A549 (cell line): ENCODE measurements at regions not wholly inside any gene's neighbourhood (a gene's known extent, or its start where the extent isn't known, plus 50 kb on each side); places are given as distances from the start of the nearest gene placed in this dataset.

ENCODE experiments used
- ATAC-seq, 2 experiments: fragments of 200-7000 bp in 1 of 2; fragments of >200 bp in 1 of 2; cut with Nextera tagmentation in 1 of 2; cut with Tn5 transposase in 1 of 2; 3 replicates each; pipeline versions ENCODE4 v1.8.0 to v1.9.1; 2018 to 2020; ENCODE audit warnings: mild to moderate bottlenecking in 1 of 2, moderate library complexity in 1 of 2
- CTCF ChIA-PET: fragments of 300-600 bp; sonication (Branson Sonifier 250); formaldehyde crosslinking; extraction: SDS; loops from one replicate; lab custom pipeline; 2021; ENCODE audit warnings: antibody characterized with exemption, inconsistent platforms; lab: Yijun Ruan, JAX
- POLR2A ChIA-PET: fragments of 350-600 bp; formaldehyde crosslinking; extraction: SDS; loops from one replicate; lab custom pipeline; 2021; ENCODE audit warnings: antibody characterized with exemption, inconsistent platforms; lab: Yijun Ruan, JAX
- DNase-seq, 2 experiments: peaks; one replicate each; pipeline versions ENCODE4 v3.0.0 to v3.0.0-alpha.2; 2011 to 2016; ENCODE audit warnings: low read depth in 1 of 2, low spot score in 1 of 2
- FAIRE-seq: peaks from 2 replicates; lab custom pipeline; 2011; peaks lifted over from hg19 to GRCh38; lab: Jason Lieb, UNC
- H3K27ac ChIP-seq, 2 experiments: fragments of >200 bp; sonication (Bioruptor Twin); formaldehyde crosslinking; 3 replicates each; pipeline ENCODE4 v1.5.1; 2016 to 2017
- H3K4me1 ChIP-seq: fragments of >200 bp; sonication (Bioruptor Twin); formaldehyde crosslinking; 3 replicates; pipeline ENCODE4 v1.6.1; 2016
- H3K4me2 ChIP-seq: fragments of >200 bp; sonication (Bioruptor Twin); formaldehyde crosslinking; 3 replicates; pipeline ENCODE4 v1.6.1; 2016
- H3K4me3 ChIP-seq: fragments of >200 bp; sonication (Bioruptor Twin); formaldehyde crosslinking; 3 replicates; pipeline ENCODE4 v1.5.1; 2016
- H3K9me3 ChIP-seq: fragments of >200 bp; sonication (Bioruptor Twin); formaldehyde crosslinking; 3 replicates; pipeline ENCODE4 v1.6.1; 2016
- CBX2 ChIP-seq: fragments of 200-600 bp; sonication (generic); IDR thresholded peaks from 2 replicates; pipeline ENCODE4 v1.6.1; 2016; ENCODE audit warnings: low read depth, mild to moderate bottlenecking, borderline replicate concordance
- E2F6 ChIP-seq: IDR thresholded peaks from 2 replicates; pipeline ENCODE4 v1.6.1; 2012; ENCODE audit warnings: low read depth, borderline replicate concordance
- EP300 ChIP-seq, 2 experiments: fragments of >200 bp; sonication (Bioruptor Twin); formaldehyde crosslinking; IDR thresholded peaks; 2 replicates in 1 of 2; 3 replicates in 1 of 2; pipeline ENCODE4 v1.6.1; 2016 to 2017
- HOXA7 ChIP-seq: fragments of 250-450 bp; sonication (Bioruptor Pico); IDR thresholded peaks from 2 replicates; pipeline ENCODE4 v1.5.0; 2020; ENCODE audit warnings: mild to moderate bottlenecking, moderate library complexity
- JUNB ChIP-seq: fragments of >200 bp; sonication (Bioruptor Twin); formaldehyde crosslinking; IDR thresholded peaks from 2 replicates; pipeline ENCODE4 v1.6.1; 2016
- KDM1A ChIP-seq: fragments of 200-600 bp; sonication (generic); IDR thresholded peaks from 2 replicates; pipeline ENCODE4 v1.6.1; 2016; ENCODE audit warnings: low read depth, mild to moderate bottlenecking
- MYC ChIP-seq: IDR thresholded peaks from 2 replicates; pipeline ENCODE4 v1.6.1; 2012; ENCODE audit warnings: mild to moderate bottlenecking, inconsistent platforms, low read length, improper control_type of control experiment, borderline replicate concordance
- NPAS2 ChIP-seq: fragments of 250-450 bp; sonication (Bioruptor Pico); IDR thresholded peaks from 2 replicates; pipeline ENCODE4 v1.8.0; 2022; ENCODE audit warnings: mild to moderate bottlenecking, moderate library complexity, borderline replicate concordance
- RARB ChIP-seq: fragments of 250-450 bp; sonication (Bioruptor Pico); IDR thresholded peaks from 2 replicates; pipeline ENCODE4 v1.8.0; 2021; ENCODE audit warnings: mild to moderate bottlenecking, moderate library complexity
- RFX5 ChIP-seq: fragments of 450-650 bp; IDR thresholded peaks from 2 replicates; pipeline ENCODE4 v1.7.1; 2014; ENCODE audit warnings: antibody characterized with exemption, mild to moderate bottlenecking, moderate library complexity
- RNF2 ChIP-seq: fragments of 200-600 bp; sonication (generic); IDR thresholded peaks from 2 replicates; pipeline ENCODE4 v1.6.1; 2016; ENCODE audit warnings: low read depth, mild to moderate bottlenecking, antibody characterized with exemption, moderate library complexity, borderline replicate concordance
- TFCP2L1 ChIP-seq: fragments of 250-450 bp; sonication (Bioruptor Pico); IDR thresholded peaks from 2 replicates; pipeline ENCODE4 v1.5.0; 2021; ENCODE audit warnings: mild to moderate bottlenecking
- TP53 ChIP-seq: fragments of 250-450 bp; sonication (Bioruptor Pico); IDR thresholded peaks from 2 replicates; pipeline ENCODE4 v1.5.0; 2021; ENCODE audit warnings: mild to moderate bottlenecking, moderate library complexity
- ZC3H11A ChIP-seq: fragments of 450-650 bp; IDR thresholded peaks from 2 replicates; pipeline ENCODE4 v1.6.1; 2014; ENCODE audit warnings: antibody characterized with exemption, mild to moderate bottlenecking
- ZFP36 ChIP-seq: fragments of 450-650 bp; IDR thresholded peaks from 2 replicates; pipeline ENCODE4 v1.6.1; 2014; ENCODE audit warnings: borderline replicate concordance; ENCODE audit not compliant: partially characterized antibody
- ZNF302 ChIP-seq: fragments of 250-450 bp; sonication (Bioruptor Pico); IDR thresholded peaks from 2 replicates; pipeline ENCODE4 v1.9.0; 2021; ENCODE audit warnings: inconsistent platforms, mild to moderate bottlenecking, moderate library complexity
- WGBS: methylation state at CpG from one replicate; pipeline ENCODE4 v1.1.6; 2017; ENCODE audit errors: missing lambda C conversion rate; 5-methylcytosine and 5-hydroxymethylcytosine counted together
- TF ChIP-seq, protein P1 (sequence below): fragments of 250-450 bp; sonication (Bioruptor Pico); IDR thresholded peaks from 2 replicates; pipeline ENCODE4 v1.5.0; 2021; ENCODE audit warnings: mild to moderate bottlenecking, moderate library complexity, borderline replicate concordance
- TF ChIP-seq, protein P2 (sequence below): fragments of 150-350 bp; IDR thresholded peaks from 2 replicates; pipeline ENCODE4 v1.6.1; 2014; ENCODE audit warnings: low read depth, mild to moderate bottlenecking, low read length
- TF ChIP-seq, protein P3 (sequence below): fragments of >200 bp; sonication (Bioruptor Twin); formaldehyde crosslinking; IDR thresholded peaks from 3 replicates; pipeline ENCODE4 v1.5.1; 2016

GRCh38 chr2:65495251-65495877 lies 63.0 kb upstream of the SPRED2 start:
- ATAC-seq (no peak), DNase-seq (no peak), FAIRE-seq (no peak)
- TF ChIP-seq, protein P1, sequence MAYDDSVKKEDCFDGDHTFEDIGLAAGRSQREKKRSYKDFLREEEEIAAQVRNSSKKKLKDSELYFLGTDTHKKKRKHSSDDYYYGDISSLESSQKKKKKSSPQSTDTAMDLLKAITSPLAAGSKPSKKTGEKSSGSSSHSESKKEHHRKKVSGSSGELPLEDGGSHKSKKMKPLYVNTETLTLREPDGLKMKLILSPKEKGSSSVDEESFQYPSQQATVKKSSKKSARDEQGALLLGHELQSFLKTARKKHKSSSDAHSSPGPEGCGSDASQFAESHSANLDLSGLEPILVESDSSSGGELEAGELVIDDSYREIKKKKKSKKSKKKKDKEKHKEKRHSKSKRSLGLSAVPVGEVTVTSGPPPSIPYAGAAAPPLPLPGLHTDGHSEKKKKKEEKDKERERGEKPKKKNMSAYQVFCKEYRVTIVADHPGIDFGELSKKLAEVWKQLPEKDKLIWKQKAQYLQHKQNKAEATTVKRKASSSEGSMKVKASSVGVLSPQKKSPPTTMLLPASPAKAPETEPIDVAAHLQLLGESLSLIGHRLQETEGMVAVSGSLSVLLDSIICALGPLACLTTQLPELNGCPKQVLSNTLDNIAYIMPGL (CRISPR knock-in tag), result no peak
- ChIA-PET POLR2A (no interaction called here), CTCF (interaction anchor here (0.5 to 1.3 kb wide), 2 partner anchors 12 to 31 kb away, joined by 4 read pairs; no protein-coding TSS in a partner anchor)
- H3K4me2 ChIP-seq, result no peak overlapping the region
- WGBS, result 49% methylated on average over 4 of the region's 4 CpGs
- H3K4me3 ChIP-seq, result no peak overlapping the region
- H3K27ac ChIP-seq, result no peak overlapping the region
- peaks cover 9% of the 10 kb centered on the region; the same call in 2 of the 3 replicates for H3K9me3 ChIP-seq
- no peaks in the 10 kb centered on the region for H3K4me1 ChIP-seq

- ATAC-seq (no peak), FAIRE-seq (no peak), DNase-seq (no peak)
- H3K4me3 ChIP-seq, result no peak overlapping the region
- no peak for TF ChIP-seq RFX5
- TF ChIP-seq, protein P2, sequence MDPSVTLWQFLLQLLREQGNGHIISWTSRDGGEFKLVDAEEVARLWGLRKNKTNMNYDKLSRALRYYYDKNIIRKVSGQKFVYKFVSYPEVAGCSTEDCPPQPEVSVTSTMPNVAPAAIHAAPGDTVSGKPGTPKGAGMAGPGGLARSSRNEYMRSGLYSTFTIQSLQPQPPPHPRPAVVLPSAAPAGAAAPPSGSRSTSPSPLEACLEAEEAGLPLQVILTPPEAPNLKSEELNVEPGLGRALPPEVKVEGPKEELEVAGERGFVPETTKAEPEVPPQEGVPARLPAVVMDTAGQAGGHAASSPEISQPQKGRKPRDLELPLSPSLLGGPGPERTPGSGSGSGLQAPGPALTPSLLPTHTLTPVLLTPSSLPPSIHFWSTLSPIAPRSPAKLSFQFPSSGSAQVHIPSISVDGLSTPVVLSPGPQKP, result no peak
- no peak for TF ChIP-seq RARB (CRISPR knock-in tag)
- no peak for TF ChIP-seq MYC
- no peak for TF ChIP-seq JUNB
- TF ChIP-seq KDM1A, result no peak
- no peak for TF ChIP-seq E2F6
- TF ChIP-seq ZC3H11A, result no peak
- TF ChIP-seq CBX2, result no peak
- no peak overlapping the region for H3K27ac ChIP-seq
- no peak overlapping the region for H3K4me2 ChIP-seq
- H3K9me3 ChIP-seq, result peaks cover 21% of the 10 kb centered on the region
- ChIA-PET CTCF (no interaction called here), POLR2A (no interaction called here)
- 62% methylated on average over 3 of the region's 3 CpGs for WGBS
- no peaks in the 10 kb centered on the region for H3K4me1 ChIP-seq
Observed at GRCh38 chr2:65494078-65494477, 61.7 kb upstream of the SPRED2 start.

DNA sequence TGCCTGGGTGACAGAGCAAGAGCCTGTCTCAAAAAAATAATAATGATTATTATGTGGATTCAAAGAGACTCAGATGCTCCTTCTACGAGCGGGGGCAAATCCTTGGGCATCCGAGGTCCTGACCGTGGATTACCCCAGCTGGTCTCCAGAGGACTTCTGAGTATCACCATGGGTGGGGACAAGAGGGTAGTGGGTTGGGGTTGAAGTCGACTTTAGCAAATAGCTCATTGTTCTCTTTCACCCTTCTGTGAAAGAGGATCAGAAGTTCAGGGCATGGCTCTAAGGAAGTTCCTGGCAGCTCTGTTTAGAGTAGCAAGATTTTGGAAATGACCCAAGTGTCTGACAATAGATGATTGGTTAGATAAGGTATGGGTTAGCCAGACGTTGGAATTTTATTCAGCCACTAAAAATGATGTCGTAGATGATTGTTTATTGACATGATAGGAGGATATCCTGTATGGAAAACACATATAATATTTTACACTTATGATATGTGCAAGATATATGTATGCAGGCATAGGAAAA lies 59.0 kb upstream of the SPRED2 start:
- no peak for TF ChIP-seq JUNB
- TF ChIP-seq RARB (CRISPR knock-in tag), result no peak
- TF ChIP-seq ZNF302 (CRISPR knock-in tag), result no peak
- no peak for TF ChIP-seq EP300 (IDR thresholded peaks at IDR 0.05)
- no peak for TF ChIP-seq TFCP2L1 (CRISPR knock-in tag)
- no peak for TF ChIP-seq HOXA7 (CRISPR knock-in tag)
- TF ChIP-seq ZFP36, result no peak
- no peak for TF ChIP-seq NPAS2 (CRISPR knock-in tag)
- no peak for TF ChIP-seq RNF2
- no peak for TF ChIP-seq RFX5
- TF ChIP-seq, protein P3, sequence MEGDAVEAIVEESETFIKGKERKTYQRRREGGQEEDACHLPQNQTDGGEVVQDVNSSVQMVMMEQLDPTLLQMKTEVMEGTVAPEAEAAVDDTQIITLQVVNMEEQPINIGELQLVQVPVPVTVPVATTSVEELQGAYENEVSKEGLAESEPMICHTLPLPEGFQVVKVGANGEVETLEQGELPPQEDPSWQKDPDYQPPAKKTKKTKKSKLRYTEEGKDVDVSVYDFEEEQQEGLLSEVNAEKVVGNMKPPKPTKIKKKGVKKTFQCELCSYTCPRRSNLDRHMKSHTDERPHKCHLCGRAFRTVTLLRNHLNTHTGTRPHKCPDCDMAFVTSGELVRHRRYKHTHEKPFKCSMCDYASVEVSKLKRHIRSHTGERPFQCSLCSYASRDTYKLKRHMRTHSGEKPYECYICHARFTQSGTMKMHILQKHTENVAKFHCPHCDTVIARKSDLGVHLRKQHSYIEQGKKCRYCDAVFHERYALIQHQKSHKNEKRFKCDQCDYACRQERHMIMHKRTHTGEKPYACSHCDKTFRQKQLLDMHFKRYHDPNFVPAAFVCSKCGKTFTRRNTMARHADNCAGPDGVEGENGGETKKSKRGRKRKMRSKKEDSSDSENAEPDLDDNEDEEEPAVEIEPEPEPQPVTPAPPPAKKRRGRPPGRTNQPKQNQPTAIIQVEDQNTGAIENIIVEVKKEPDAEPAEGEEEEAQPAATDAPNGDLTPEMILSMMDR, result no peak
- TF ChIP-seq CBX2, result no peak
- TF ChIP-seq TP53 (CRISPR knock-in tag), result no peak
- Histone ChIP-seq H3K4me1 (no peaks in the 10 kb centered on the region), H3K4me3 (no peak overlapping the region), H3K27ac (no peak overlapping the region), H3K9me3 (peaks cover 47% of the 10 kb centered on the region), H3K4me2 (no peak overlapping the region)
- CTCF ChIA-PET, result interaction anchor here (1.0 kb wide), 1 partner anchor 9 kb away, joined by 3 read pairs; no protein-coding TSS in a partner anchor
- DNase-seq, result no peak
- POLR2A ChIA-PET, result no interaction called here
- no peak for FAIRE-seq
- 47% methylated on average over 7 of the region's 7 CpGs for WGBS
- no peak; a peak in 1 of 6 replicates for ATAC-seq
